T-helper 2 cell treated with Interferon-gamma antibody and Interleukin-4, amounts not matched to agents 5 μg/mL and 100 μg/mL, for 36 hours (primary cell): ENCODE measurements at regions not wholly inside any gene's neighbourhood (a gene's known extent, or its start where the extent isn't known, plus 50 kb on each side); places are given as distances from the start of the nearest gene placed in this dataset.
"Not testable (repeated sequence)": the region's sequence is repeated elsewhere in the genome, so short reads cannot be mapped to it uniquely, and the experiment has no call there.

Experiments used
- DNase-seq: peaks from one replicate; pipeline ENCODE4 v3.0.0; 2021; ENCODE audit warnings: low spot score
- H3K27ac Mint-ChIP-seq: one replicate; pipeline ENCODE4 v1.8.0; 2021; ENCODE audit warnings: mild to moderate bottlenecking, mixed read lengths
- H3K27me3 Mint-ChIP-seq: one replicate; pipeline ENCODE4 v1.8.0; 2021; ENCODE audit warnings: low read depth, mixed read lengths
- H3K36me3 Mint-ChIP-seq: one replicate; pipeline ENCODE4 v1.8.0; 2021; ENCODE audit warnings: low read depth, mixed read lengths
- H3K4me1 Mint-ChIP-seq: one replicate; pipeline ENCODE4 v1.8.0; 2021; ENCODE audit warnings: low read depth, mixed read lengths
- H3K4me3 Mint-ChIP-seq: one replicate; pipeline ENCODE4 v1.8.0; 2022; ENCODE audit warnings: mild to moderate bottlenecking, moderate library complexity, mixed read lengths
- H3K9me3 Mint-ChIP-seq: one replicate; pipeline ENCODE4 v1.8.0; 2021; ENCODE audit warnings: mixed read lengths

DNA sequence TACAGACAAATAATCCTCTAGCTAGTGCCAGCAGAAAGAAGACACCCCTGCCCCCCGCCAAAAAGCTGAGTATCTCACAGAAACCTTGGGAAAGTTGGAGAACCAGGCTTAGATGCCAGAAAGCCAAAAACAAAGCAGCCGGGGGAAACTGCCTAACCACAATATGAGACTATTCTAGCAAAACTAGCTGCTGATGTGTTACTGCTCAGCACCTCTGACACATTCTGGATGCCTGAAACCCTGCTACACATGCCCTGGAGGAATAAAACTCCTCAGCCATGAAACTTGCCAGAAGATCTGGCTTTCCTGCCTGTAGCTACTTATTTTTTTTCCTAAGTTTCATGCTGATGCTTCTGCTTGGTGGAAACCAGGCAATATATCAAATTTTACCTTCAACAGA is 122.7 kb upstream of the GCFC2 start:
- H3K4me3 Mint-ChIP-seq = no peak overlapping the region
- H3K27ac Mint-ChIP-seq = no peak overlapping the region
- no peaks in the 10 kb centered on the region for H3K36me3 Mint-ChIP-seq
- no peaks in the 10 kb centered on the region for H3K9me3 Mint-ChIP-seq
- H3K27me3 Mint-ChIP-seq = no peaks in the 10 kb centered on the region
- DNase-seq = no peak
- H3K4me1 Mint-ChIP-seq = no peaks in the 10 kb centered on the region

DNA sequence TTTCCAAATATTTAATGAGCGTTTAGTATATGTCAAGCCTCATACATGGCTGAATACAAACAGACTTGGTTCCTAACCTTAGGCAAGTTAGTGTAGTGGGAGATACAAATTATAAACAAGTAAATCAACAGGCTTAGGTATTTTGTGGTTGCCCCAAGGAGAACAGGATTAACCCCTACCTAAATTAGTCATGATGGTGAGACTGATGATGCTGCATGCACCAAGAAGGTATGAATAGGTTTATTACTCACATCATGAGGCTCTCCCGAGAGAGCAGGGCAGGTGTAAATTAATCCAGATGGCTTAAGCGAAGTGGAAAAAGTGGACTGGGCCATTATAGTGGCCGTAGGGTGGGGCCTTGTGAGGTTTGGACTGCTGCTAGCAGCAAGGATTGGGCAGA is 118.1 kb upstream of the GCFC2 start:
- Mint-ChIP-seq H3K4me1 (no peaks in the 10 kb centered on the region), H3K9me3 (peaks cover 5% of the 10 kb centered on the region), H3K27me3 (no peaks in the 10 kb centered on the region), H3K4me3 (no peak overlapping the region), H3K27ac (no peak overlapping the region), H3K36me3 (no peaks in the 10 kb centered on the region)
- DNase-seq = no peak

DNA sequence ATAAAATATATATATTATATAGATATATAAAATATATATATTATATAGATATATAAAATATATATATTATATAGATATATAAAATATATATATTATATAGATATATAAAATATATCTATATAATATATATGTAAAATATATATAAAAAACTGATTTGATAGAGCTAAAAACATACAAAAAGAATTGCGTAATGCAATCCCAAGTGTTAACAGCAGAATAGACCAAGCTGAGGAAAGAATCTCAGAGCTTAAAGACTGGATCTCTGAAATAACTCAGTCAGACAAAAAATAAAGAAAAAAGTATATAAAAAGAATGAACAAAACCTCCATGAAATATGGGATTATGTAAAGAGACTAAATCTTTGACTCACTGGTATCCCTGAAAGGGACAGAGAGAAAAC is 112.8 kb upstream of the GCFC2 start:
- not testable (repeated sequence) for H3K36me3 Mint-ChIP-seq, DNase-seq, H3K4me1 Mint-ChIP-seq, H3K9me3 Mint-ChIP-seq, H3K27ac Mint-ChIP-seq, H3K4me3 Mint-ChIP-seq, H3K27me3 Mint-ChIP-seq

- Mint-ChIP-seq H3K27me3 (no peaks in the 10 kb centered on the region), H3K36me3 (no peaks in the 10 kb centered on the region), H3K27ac (no peak overlapping the region), H3K4me1 (no peaks in the 10 kb centered on the region), H3K9me3 (peaks cover 5% of the 10 kb centered on the region), H3K4me3 (no peak overlapping the region)
- DNase-seq = no peak
Measured at GRCh38 chr2:75822336-75822735, 111.6 kb upstream of the GCFC2 start.

DNA sequence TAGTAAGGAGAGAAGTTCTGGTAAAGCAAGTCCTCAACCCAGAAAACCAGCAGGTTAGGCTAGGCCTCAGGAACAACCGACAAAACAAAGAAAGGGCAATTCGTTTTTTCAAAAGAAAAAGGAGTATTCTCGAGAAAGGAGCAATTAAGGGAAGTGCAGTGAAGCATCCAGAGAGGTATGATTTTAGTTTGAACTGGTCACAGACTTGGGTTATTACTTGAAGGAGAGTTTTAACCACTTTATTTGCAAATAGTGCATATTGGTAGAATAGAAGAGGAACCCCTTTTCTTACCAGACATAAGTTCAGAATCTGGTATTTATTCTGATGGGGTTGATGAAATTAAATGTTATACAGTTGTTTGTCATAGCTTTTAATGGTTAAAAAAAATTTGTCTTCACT is 110.0 kb upstream of the GCFC2 start:
- Mint-ChIP-seq H3K27me3 (no peaks in the 10 kb centered on the region), H3K4me1 (no peaks in the 10 kb centered on the region), H3K36me3 (no peaks in the 10 kb centered on the region), H3K27ac (no peak overlapping the region), H3K9me3 (peaks cover 5% of the 10 kb centered on the region), H3K4me3 (no peak overlapping the region)
- DNase-seq = no peak

DNA sequence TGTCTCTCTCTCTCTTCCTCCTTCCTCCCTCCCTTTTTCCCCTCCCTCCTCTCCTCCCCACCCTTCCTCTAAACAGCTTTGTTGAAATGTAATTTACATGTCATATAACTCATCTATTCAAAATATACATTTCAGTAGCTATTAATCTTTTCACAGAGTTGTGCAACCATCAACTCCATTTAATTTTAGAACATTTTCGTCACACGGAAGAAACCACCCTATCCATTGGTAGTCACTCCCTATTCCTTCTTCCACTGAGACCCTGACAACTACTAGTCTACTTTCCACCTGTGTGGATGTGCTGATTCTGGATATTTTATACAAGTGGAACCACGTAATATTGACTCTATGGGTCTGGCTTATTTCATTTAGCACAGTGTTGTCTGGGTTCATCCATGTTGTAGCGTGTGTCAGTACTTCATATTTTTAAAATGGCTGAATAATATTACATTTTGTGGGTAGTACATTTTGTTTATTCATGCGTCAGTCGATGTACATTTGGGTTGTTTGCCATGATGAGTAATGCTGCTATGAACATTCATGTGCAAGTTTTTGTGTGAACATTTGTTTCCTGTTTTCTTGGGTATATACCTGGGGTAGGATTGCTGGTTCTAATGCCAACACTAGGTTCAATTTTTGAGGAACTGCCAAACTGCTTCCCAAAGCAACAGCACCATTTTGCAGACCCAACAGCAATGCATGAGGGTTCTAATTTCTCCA is 100.1 kb upstream of the GCFC2 start:
- Mint-ChIP-seq H3K27ac (no peak overlapping the region), H3K4me3 (no peak overlapping the region), H3K27me3 (no peaks in the 10 kb centered on the region), H3K9me3 (no peaks in the 10 kb centered on the region), H3K36me3 (no peaks in the 10 kb centered on the region), H3K4me1 (no peaks in the 10 kb centered on the region)
- no peak for DNase-seq

DNA sequence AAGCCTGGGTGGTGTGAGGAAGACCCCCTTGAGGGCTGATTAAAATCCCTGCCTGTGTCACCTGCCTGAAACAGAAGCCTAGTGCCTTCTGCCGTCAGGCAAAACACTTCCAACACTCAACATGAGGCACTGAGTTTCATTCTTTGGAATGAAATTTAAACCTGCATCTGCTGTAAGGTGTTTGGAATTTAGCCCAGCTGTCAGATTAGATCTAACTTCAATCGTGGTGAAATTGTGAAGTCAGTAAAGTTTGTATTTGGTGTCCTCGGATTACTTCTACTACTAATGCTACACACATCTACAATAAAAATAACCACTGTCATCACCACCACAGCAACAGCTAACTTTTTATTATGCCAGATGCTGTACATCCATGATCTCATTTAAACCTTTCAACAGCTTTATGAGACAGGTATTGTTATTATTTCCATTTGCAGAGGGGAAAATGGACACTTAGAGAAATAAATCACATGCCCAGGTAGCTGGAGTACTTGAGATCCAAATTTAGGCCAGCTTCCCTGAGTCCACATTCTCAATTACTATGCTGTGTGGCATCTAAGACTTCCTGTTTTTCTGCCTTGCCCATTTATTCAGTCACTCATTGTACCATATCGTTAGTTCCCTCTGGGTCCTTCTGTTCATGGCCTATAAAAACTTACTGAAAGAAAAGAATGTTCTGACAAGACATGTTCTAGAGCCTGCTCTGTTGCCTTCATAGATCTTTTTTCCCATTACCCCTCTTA is 98.2 kb upstream of the GCFC2 start:
- no peak overlapping the region for H3K27ac Mint-ChIP-seq
- DNase-seq = no peak
- H3K4me1 Mint-ChIP-seq = no peaks in the 10 kb centered on the region
- no peak overlapping the region for H3K4me3 Mint-ChIP-seq
- no peaks in the 10 kb centered on the region for H3K27me3 Mint-ChIP-seq
- no peaks in the 10 kb centered on the region for H3K9me3 Mint-ChIP-seq
- no peaks in the 10 kb centered on the region for H3K36me3 Mint-ChIP-seq

GRCh38 chr2:75807992-75808391 is 97.3 kb upstream of the GCFC2 start:
- Mint-ChIP-seq H3K36me3 (no peaks in the 10 kb centered on the region), H3K4me1 (no peaks in the 10 kb centered on the region), H3K4me3 (no peak overlapping the region), H3K27me3 (no peaks in the 10 kb centered on the region), H3K9me3 (no peaks in the 10 kb centered on the region), H3K27ac (no peak overlapping the region)
- no peak for DNase-seq

DNA sequence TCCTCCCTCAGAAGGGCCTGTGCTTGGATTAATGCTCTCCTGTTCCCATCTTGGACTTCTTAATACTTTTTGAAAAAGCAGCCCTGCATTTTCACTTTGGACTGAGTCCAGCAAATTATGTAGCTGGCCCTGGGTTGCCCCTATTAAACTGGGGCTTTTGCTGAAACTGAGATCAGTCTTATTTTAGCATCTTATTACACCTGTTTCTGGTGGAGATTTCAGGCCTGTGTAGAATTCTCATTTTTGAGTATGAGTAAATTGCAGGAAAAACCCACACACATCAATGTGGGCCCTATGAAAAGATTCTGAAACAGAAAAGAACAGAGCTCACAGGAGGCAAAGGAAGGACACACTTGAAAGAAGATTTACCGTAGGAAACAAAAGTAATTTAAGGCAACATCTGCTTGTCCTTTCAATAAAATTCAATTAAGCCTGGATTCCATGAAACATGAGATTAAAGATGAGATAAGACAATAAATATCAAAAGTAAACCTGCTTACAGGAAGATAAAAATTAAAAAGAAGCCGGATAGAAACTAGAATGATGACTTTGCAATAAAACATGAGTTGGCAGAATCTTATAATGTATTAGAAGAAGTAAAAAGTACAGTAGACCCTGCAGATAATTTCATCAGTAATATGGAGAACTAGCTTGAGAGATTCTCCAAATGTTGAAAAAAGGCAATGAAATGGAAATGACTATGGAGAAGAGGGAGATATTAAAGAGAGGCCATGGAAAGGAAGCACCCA is 90.7 kb upstream of the GCFC2 start:
- no peaks in the 10 kb centered on the region for H3K27me3 Mint-ChIP-seq
- H3K36me3 Mint-ChIP-seq = no peaks in the 10 kb centered on the region
- H3K27ac Mint-ChIP-seq = no peak overlapping the region

DNA sequence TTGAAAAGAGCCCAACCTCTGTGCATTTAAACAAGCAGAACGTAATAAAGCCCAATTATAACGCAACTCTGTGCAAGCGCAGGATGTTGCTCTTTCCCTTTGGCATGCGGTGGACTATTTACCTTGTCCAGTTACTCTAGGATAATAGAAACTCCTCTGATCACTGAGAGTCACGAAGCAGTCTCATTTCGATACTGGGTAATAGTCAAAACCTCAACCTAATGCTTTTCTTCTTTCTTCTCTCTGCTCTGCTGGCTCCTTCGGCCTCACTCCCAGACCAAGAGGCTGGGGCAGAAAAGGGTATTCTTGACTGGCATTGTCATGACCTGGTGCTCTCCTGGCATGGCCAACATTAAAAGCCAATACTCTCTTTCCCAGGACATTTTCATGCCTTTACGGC is 89.7 kb upstream of the GCFC2 start:
- H3K27me3 Mint-ChIP-seq = no peaks in the 10 kb centered on the region
- H3K27ac Mint-ChIP-seq = no peak overlapping the region
- no peaks in the 10 kb centered on the region for H3K9me3 Mint-ChIP-seq
- no peaks in the 10 kb centered on the region for H3K4me1 Mint-ChIP-seq
- H3K36me3 Mint-ChIP-seq = no peaks in the 10 kb centered on the region
- no peak overlapping the region for H3K4me3 Mint-ChIP-seq
- DNase-seq = no peak

More for the DNA sequence above, 90.7 kb upstream of the GCFC2 start:
- Mint-ChIP-seq H3K9me3 (no peaks in the 10 kb centered on the region), H3K4me3 (no peak overlapping the region), H3K4me1 (no peaks in the 10 kb centered on the region)
- no peak for DNase-seq

DNA sequence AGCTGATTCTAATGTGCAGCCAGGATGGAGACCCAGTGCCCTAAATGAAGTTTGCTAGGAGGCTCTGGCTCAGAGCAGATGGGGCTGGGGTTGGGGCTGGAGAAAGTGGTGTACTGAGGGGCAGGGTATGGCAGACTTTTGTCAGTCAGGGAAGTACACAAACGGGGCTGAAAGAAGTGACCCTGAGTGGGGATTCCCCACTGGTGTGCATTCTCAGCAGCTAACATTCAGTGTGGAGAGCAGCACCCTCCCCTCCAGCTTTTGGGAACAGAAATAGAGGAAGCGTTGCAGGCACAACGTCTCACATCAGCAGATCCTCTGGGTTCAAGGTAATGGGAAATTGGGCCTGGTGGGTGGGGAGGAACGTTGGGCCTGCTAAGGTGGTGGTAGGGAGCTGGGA is 89.1 kb upstream of the GCFC2 start:
- Mint-ChIP-seq H3K36me3 (no peaks in the 10 kb centered on the region), H3K4me3 (no peak overlapping the region), H3K9me3 (no peaks in the 10 kb centered on the region), H3K27ac (no peak overlapping the region), H3K27me3 (no peaks in the 10 kb centered on the region), H3K4me1 (no peaks in the 10 kb centered on the region)
- no peak for DNase-seq

- Mint-ChIP-seq H3K4me1 (no peaks in the 10 kb centered on the region), H3K27ac (no peak overlapping the region), H3K27me3 (no peaks in the 10 kb centered on the region), H3K4me3 (no peak overlapping the region), H3K36me3 (no peaks in the 10 kb centered on the region), H3K9me3 (no peaks in the 10 kb centered on the region)
- no peak for DNase-seq
Measured at GRCh38 chr2:75798569-75798968, 87.9 kb upstream of the GCFC2 start.

GRCh38 chr2:75792996-75793395 is 82.3 kb upstream of the GCFC2 start:
- no peaks in the 10 kb centered on the region for H3K36me3 Mint-ChIP-seq
- H3K4me3 Mint-ChIP-seq = no peak overlapping the region
- no peaks in the 10 kb centered on the region for H3K9me3 Mint-ChIP-seq
- DNase-seq = no peak
- H3K4me1 Mint-ChIP-seq = no peaks in the 10 kb centered on the region
- H3K27ac Mint-ChIP-seq = no peak overlapping the region
- no peaks in the 10 kb centered on the region for H3K27me3 Mint-ChIP-seq

- no peaks in the 10 kb centered on the region for H3K9me3 Mint-ChIP-seq
- H3K36me3 Mint-ChIP-seq = no peaks in the 10 kb centered on the region
- no peak overlapping the region for H3K27ac Mint-ChIP-seq
- no peaks in the 10 kb centered on the region for H3K27me3 Mint-ChIP-seq
- H3K4me3 Mint-ChIP-seq = no peak overlapping the region
- no peaks in the 10 kb centered on the region for H3K4me1 Mint-ChIP-seq
- DNase-seq = no peak
Measured at GRCh38 chr2:75792146-75792545, 81.4 kb upstream of the GCFC2 start.
